Stimulated activated CD8-positive, alpha-beta memory T cell treated with anti-CD3 and anti-CD28 coated beads, Interleukin-2, amount 100 ng/mL, for 1 hour (primary cell): ENCODE measurements at regions not wholly inside any gene's neighbourhood (a gene's known extent, or its start where the extent isn't known, plus 50 kb on each side); places are given as distances from the start of the nearest gene placed in this dataset.

Experiments used
- DNase-seq, 2 donors: peaks; one replicate each; pipeline ENCODE4 v3.0.0-alpha.2; 2020; ENCODE audit warnings: low read depth in 2 of 2

GRCh38 chr11:16440136-16440535 lies 83.8 kb upstream of the SOX6 start:
- no peak for DNase-seq

GRCh38 chr11:16434036-16434435 lies 77.7 kb upstream of the SOX6 start:
- DNase-seq, result no peak

- no peak for DNase-seq
Measured at GRCh38 chr11:16430674-16431073, 74.3 kb upstream of the SOX6 start.

- DNase-seq, result no peak
Measured at GRCh38 chr11:16421826-16422225, 65.5 kb upstream of the SOX6 start.

- DNase-seq, result no peak
Measured at GRCh38 chr11:16418428-16419097, 62.2 kb upstream of the SOX6 start.

GRCh38 chr11:16412525-16413172 lies 56.3 kb upstream of the SOX6 start:
- DNase-seq, result no peak

- DNase-seq, result no peak
Measured at GRCh38 chr11:16410479-16410878, 54.1 kb upstream of the SOX6 start.

- DNase-seq, result no peak
Measured at GRCh38 chr11:16408619-16409018, 52.3 kb upstream of the SOX6 start.

- no peak for DNase-seq
Measured at GRCh38 chr11:16406226-16406625, 49.9 kb upstream of the SOX6 start.
